A549 (cell line): ENCODE measurements at regions not wholly inside any gene's neighbourhood (a gene's known extent, or its start where the extent isn't known, plus 50 kb on each side); places are given as distances from the start of the nearest gene placed in this dataset.

Experiments
- ATAC-seq, 2 experiments: fragments of 200-7000 bp in 1 of 2; fragments of >200 bp in 1 of 2; cut with Nextera tagmentation in 1 of 2; cut with Tn5 transposase in 1 of 2; 3 replicates each; pipeline versions ENCODE4 v1.8.0 to v1.9.1; 2018 to 2020; ENCODE audit warnings: mild to moderate bottlenecking in 1 of 2, moderate library complexity in 1 of 2
- CTCF ChIA-PET: fragments of 300-600 bp; sonication (Branson Sonifier 250); formaldehyde crosslinking; extraction: SDS; loops from one replicate; lab custom pipeline; 2021; ENCODE audit warnings: antibody characterized with exemption, inconsistent platforms; lab: Yijun Ruan, JAX
- POLR2A ChIA-PET: fragments of 350-600 bp; formaldehyde crosslinking; extraction: SDS; loops from one replicate; lab custom pipeline; 2021; ENCODE audit warnings: antibody characterized with exemption, inconsistent platforms; lab: Yijun Ruan, JAX
- DNase-seq, 2 experiments: peaks; one replicate each; pipeline versions ENCODE4 v3.0.0 to v3.0.0-alpha.2; 2011 to 2016; ENCODE audit warnings: low read depth in 1 of 2, low spot score in 1 of 2
- FAIRE-seq: peaks from 2 replicates; lab custom pipeline; 2011; peaks lifted over from hg19 to GRCh38; lab: Jason Lieb, UNC
- H3K27ac ChIP-seq, 2 experiments: fragments of >200 bp; sonication (Bioruptor Twin); formaldehyde crosslinking; 3 replicates each; pipeline ENCODE4 v1.5.1; 2016 to 2017
- H3K4me1 ChIP-seq: fragments of >200 bp; sonication (Bioruptor Twin); formaldehyde crosslinking; 3 replicates; pipeline ENCODE4 v1.6.1; 2016
- H3K4me2 ChIP-seq: fragments of >200 bp; sonication (Bioruptor Twin); formaldehyde crosslinking; 3 replicates; pipeline ENCODE4 v1.6.1; 2016
- H3K4me3 ChIP-seq: fragments of >200 bp; sonication (Bioruptor Twin); formaldehyde crosslinking; 3 replicates; pipeline ENCODE4 v1.5.1; 2016
- H3K9me3 ChIP-seq: fragments of >200 bp; sonication (Bioruptor Twin); formaldehyde crosslinking; 3 replicates; pipeline ENCODE4 v1.6.1; 2016
- ATOH8 ChIP-seq: fragments of 250-450 bp; sonication (Bioruptor Pico); IDR thresholded peaks from 2 replicates; pipeline ENCODE4 v1.5.0; 2020; ENCODE audit warnings: low read depth, mild to moderate bottlenecking, moderate library complexity
- BCL3 ChIP-seq: fragments of >200 bp; sonication (Bioruptor Twin); formaldehyde crosslinking; IDR thresholded peaks from 3 replicates; pipeline ENCODE4 v1.6.1; 2016
- EP300 ChIP-seq, 2 experiments: fragments of >200 bp; sonication (Bioruptor Twin); formaldehyde crosslinking; IDR thresholded peaks; 2 replicates in 1 of 2; 3 replicates in 1 of 2; pipeline ENCODE4 v1.6.1; 2016 to 2017
- FOSB ChIP-seq: fragments of 250-450 bp; sonication (Bioruptor Pico); IDR thresholded peaks from 2 replicates; pipeline ENCODE4 v1.5.0; 2020; ENCODE audit warnings: mild to moderate bottlenecking, moderate library complexity
- FOSL2 ChIP-seq, 2 experiments: fragments of 450-650 bp in 1 of 2; fragments of >200 bp in 1 of 2; sonication (Bioruptor Twin) in 1 of 2; formaldehyde crosslinking; IDR thresholded peaks; 2 replicates each; pipeline versions ENCODE4 v1.5.0 to v1.6.1; 2016 to 2020; ENCODE audit warnings: mild to moderate bottlenecking in 1 of 2, moderate library complexity in 1 of 2
- GATA3 ChIP-seq: IDR thresholded peaks from 2 replicates; pipeline ENCODE4 v1.6.1; 2012; ENCODE audit warnings: borderline replicate concordance
- HEYL ChIP-seq: fragments of 250-450 bp; sonication (Bioruptor Pico); IDR thresholded peaks from 2 replicates; pipeline ENCODE4 v1.8.0; 2021; ENCODE audit warnings: mild to moderate bottlenecking, moderate library complexity
- HMGXB4 ChIP-seq: fragments of 250-450 bp; sonication (Bioruptor Pico); IDR thresholded peaks from 2 replicates; pipeline ENCODE4 v1.5.0; 2021; ENCODE audit warnings: mild to moderate bottlenecking, moderate library complexity, borderline replicate concordance
- JUN ChIP-seq, 2 experiments: fragments of >200 bp; sonication (Bioruptor Twin); formaldehyde crosslinking; IDR thresholded peaks; 2 replicates in 1 of 2; 3 replicates in 1 of 2; pipeline ENCODE4 v1.6.1; 2016 to 2017
- MAFK ChIP-seq: fragments of 450-650 bp; IDR thresholded peaks from 2 replicates; pipeline ENCODE4 v1.6.1; 2014; ENCODE audit not compliant: partially characterized antibody
- MAX ChIP-seq: IDR thresholded peaks from 2 replicates; pipeline ENCODE4 v1.6.1; 2012
- PHF8 ChIP-seq: fragments of 200-600 bp; sonication (generic); IDR thresholded peaks from 2 replicates; pipeline ENCODE4 v1.6.1; 2016; ENCODE audit warnings: low read depth, mild to moderate bottlenecking, antibody characterized with exemption, moderate library complexity, borderline replicate concordance
- RARB ChIP-seq: fragments of 250-450 bp; sonication (Bioruptor Pico); IDR thresholded peaks from 2 replicates; pipeline ENCODE4 v1.8.0; 2021; ENCODE audit warnings: mild to moderate bottlenecking, moderate library complexity
- REST ChIP-seq: fragments of 200-600 bp; sonication (generic); IDR thresholded peaks from 2 replicates; pipeline ENCODE4 v1.6.1; 2016; ENCODE audit warnings: antibody characterized with exemption, mild to moderate bottlenecking, moderate library complexity
- SMC3 ChIP-seq: fragments of >200 bp; sonication (Bioruptor Twin); formaldehyde crosslinking; IDR thresholded peaks from 3 replicates; pipeline ENCODE4 v1.6.1; 2018; ENCODE audit warnings: inconsistent platforms
- SREBF2 ChIP-seq: fragments of 450-650 bp; IDR thresholded peaks from 2 replicates; pipeline ENCODE4 v1.6.1; 2014; ENCODE audit warnings: mild to moderate bottlenecking, moderate library complexity
- WGBS: methylation state at CpG from one replicate; pipeline ENCODE4 v1.1.6; 2017; ENCODE audit errors: missing lambda C conversion rate; 5-methylcytosine and 5-hydroxymethylcytosine counted together

GRCh38 chr1:83670909-83671565 is 327.9 kb downstream of the TTLL7 start:
- Histone ChIP-seq H3K4me3 (no peak overlapping the region), H3K4me2 (no peak overlapping the region), H3K27ac (no peak overlapping the region), H3K9me3 (no peaks in the 10 kb centered on the region), H3K4me1 (no peaks in the 10 kb centered on the region)
- POLR2A ChIA-PET, result no interaction called here
- CTCF ChIA-PET, result no interaction called here
- no peak for ATAC-seq
- TF ChIP-seq SMC3 (no peak), HEYL (CRISPR knock-in tag) (no peak), HMGXB4 (no peak)
- DNase-seq, result no peak
- no peak for FAIRE-seq
- WGBS, result 0% methylated on average over 2 of the region's 2 CpGs

GRCh38 chr1:83641796-83642443 is 357.0 kb downstream of the TTLL7 start:
- no peaks in the 10 kb centered on the region for H3K4me1 ChIP-seq
- no peak for DNase-seq
- H3K4me3 ChIP-seq, result no peak overlapping the region
- TF ChIP-seq EP300 (IDR thresholded peaks at IDR 0.05), result no peak
- no peak for TF ChIP-seq FOSL2 (IDR thresholded peaks at IDR 0.05)
- TF ChIP-seq FOSL2 (CRISPR knock-in tag; IDR thresholded peaks at IDR 0.05), result no peak
- no peak for TF ChIP-seq BCL3
- no peak for TF ChIP-seq REST
- no peak for TF ChIP-seq FOSB (CRISPR knock-in tag)
- TF ChIP-seq SREBF2, result no peak
- TF ChIP-seq MAFK, result no peak
- no peak for TF ChIP-seq GATA3
- no peak for TF ChIP-seq ATOH8
- TF ChIP-seq PHF8, result no peak
- TF ChIP-seq RARB (CRISPR knock-in tag), result no peak
- no peak for TF ChIP-seq JUN (IDR thresholded peaks at IDR 0.05)
- TF ChIP-seq MAX, result no peak
- H3K27ac ChIP-seq, result no peak overlapping the region
- CTCF ChIA-PET, result interaction anchor here (0.6 kb wide), 1 partner anchor 256 kb away, joined by 3 read pairs; no protein-coding TSS in a partner anchor
- no peaks in the 10 kb centered on the region for H3K9me3 ChIP-seq
- 32% methylated on average over 5 of the region's 5 CpGs for WGBS
- POLR2A ChIA-PET, result no interaction called here
- no peak overlapping the region for H3K4me2 ChIP-seq
- no peak for FAIRE-seq
- ATAC-seq, result no peak
